SK-N-SH (cell line): ENCODE measurements at regions not wholly inside any gene's neighbourhood (a gene's known extent, or its start where the extent isn't known, plus 50 kb on each side); places are given as distances from the start of the nearest gene placed in this dataset.

Experiments used
- CTCF ChIA-PET: fragments of 300-600, 350-600 bp; formaldehyde crosslinking; extraction: SDS; loops from one replicate; lab custom pipeline; 2021; lab: Yijun Ruan, JAX
- POLR2A ChIA-PET: fragments of 350-600 bp; sonication (Branson Sonifier 250); formaldehyde crosslinking; extraction: SDS; loops from one replicate; lab custom pipeline; 2020; ENCODE audit warnings: antibody characterized with exemption, inconsistent platforms; lab: Yijun Ruan, JAX
- DNase-seq: peaks from one replicate; pipeline ENCODE4 v3.0.0; 2012
- H2AFZ ChIP-seq: fragments of 200-600 bp; sonication (generic); 2 replicates; pipeline ENCODE4 v1.8.1; 2016; ENCODE audit warnings: antibody characterized with exemption, mild to moderate bottlenecking, low read depth
- H3F3A ChIP-seq: fragments of 200-600 bp; sonication (generic); replicated peaks from 2 replicates; pipeline ENCODE3; 2016; ENCODE audit warnings: antibody characterized with exemption, mild to moderate bottlenecking; ENCODE audit not compliant: insufficient read depth
- H3K27ac ChIP-seq, 2 experiments: fragments of 200-500 bp in 1 of 2; fragments of 200-600 bp in 1 of 2; sonication (Bioruptor generic) in 1 of 2; sonication (generic), shearing (Covaris generic) in 1 of 2; 2 replicates each; pipeline versions ENCODE4 v1.5.1 to v1.6.1; 2014 to 2016; ENCODE audit warnings: low read depth in 2 of 2, inconsistent platforms in 1 of 2, low read length in 1 of 2, mild to moderate bottlenecking in 1 of 2, mixed read lengths in 1 of 2
- H3K27me3 ChIP-seq: fragments of 200-600 bp; sonication (generic), shearing (Covaris generic); 2 replicates; pipeline ENCODE4 v1.6.1; 2016; ENCODE audit warnings: mixed run types; ENCODE audit not compliant: insufficient read depth
- H3K36me3 ChIP-seq, 2 experiments: fragments of 200-500 bp in 1 of 2; fragments of 200-600 bp in 1 of 2; sonication (Bioruptor generic) in 1 of 2; sonication (generic) in 1 of 2; replicated peaks in 1 of 2; 2 replicates each; pipeline versions ENCODE3 to v1.5.1; 2014 to 2016; ENCODE audit warnings: low read length in 1 of 2, mild to moderate bottlenecking in 1 of 2; ENCODE audit not compliant: insufficient read depth in 2 of 2, control insufficient read depth in 1 of 2
- H3K4me1 ChIP-seq, 2 experiments: fragments of 200-500 bp in 1 of 2; fragments of 200-600 bp in 1 of 2; sonication (Bioruptor generic) in 1 of 2; sonication (generic), shearing (Covaris generic) in 1 of 2; 2 replicates each; pipeline versions ENCODE4 v1.5.1 to v1.6.1; 2014 to 2016; ENCODE audit warnings: low read depth in 1 of 2, low read length in 1 of 2, mixed run types in 1 of 2; ENCODE audit not compliant: insufficient read depth in 2 of 2, control insufficient read depth in 1 of 2
- H3K4me2 ChIP-seq: fragments of 200-600 bp; sonication (generic), shearing (Covaris generic); 2 replicates; pipeline ENCODE4 v1.6.1; 2017; ENCODE audit warnings: mixed run types
- H3K4me3 ChIP-seq, 2 experiments: fragments of 200-500 bp in 1 of 2; fragments of 200-600 bp in 1 of 2; sonication (Bioruptor generic) in 1 of 2; sonication (generic), shearing (Covaris generic) in 1 of 2; 2 replicates each; pipeline versions ENCODE4 v1.5.1 to v1.8.1; 2014 to 2016; ENCODE audit warnings: low read depth in 2 of 2, inconsistent platforms in 1 of 2, low read length in 1 of 2, mild to moderate bottlenecking in 1 of 2, mixed read lengths in 1 of 2, moderate library complexity in 1 of 2
- H3K79me2 ChIP-seq: fragments of 200-600 bp; sonication (generic); 2 replicates; pipeline ENCODE4 v1.8.1; 2017; ENCODE audit warnings: mild to moderate bottlenecking; ENCODE audit not compliant: insufficient read depth
- H3K9ac ChIP-seq: fragments of 200-600 bp; sonication (generic); 2 replicates; pipeline ENCODE4 v1.6.1; 2017; ENCODE audit warnings: mixed run types
- H3K9me2 ChIP-seq: fragments of 200-600 bp; sonication (generic); 2 replicates; pipeline ENCODE4 v1.6.1; 2017; ENCODE audit warnings: mixed run types
- H3K9me3 ChIP-seq: fragments of 200-600 bp; sonication (generic); 2 replicates; pipeline ENCODE4 v1.6.1; 2017; ENCODE audit warnings: mixed run types, mild to moderate bottlenecking, moderate library complexity
- H4K20me1 ChIP-seq: fragments of 200-600 bp; sonication (generic); 2 replicates; pipeline ENCODE4 v1.6.1; 2017; ENCODE audit warnings: mild to moderate bottlenecking, mixed run types; ENCODE audit not compliant: insufficient read depth
- CHD2 ChIP-seq: fragments of 150-350 bp; IDR thresholded peaks from 2 replicates; pipeline ENCODE4 v1.6.1; 2018; ENCODE audit warnings: low read length; ENCODE audit not compliant: partially characterized antibody
- FOSL2 ChIP-seq: IDR thresholded peaks from 2 replicates; pipeline ENCODE4 v1.4.0; 2012; ENCODE audit warnings: low read depth, mild to moderate bottlenecking, moderate library complexity, borderline replicate concordance
- FOXM1 ChIP-seq: IDR thresholded peaks from 2 replicates; pipeline ENCODE4 v1.4.0; 2012; ENCODE audit warnings: low read depth, mild to moderate bottlenecking
- JUND ChIP-seq: IDR thresholded peaks from 2 replicates; pipeline ENCODE4 v1.4.0; 2012
- NRF1 ChIP-seq: IDR thresholded peaks from 2 replicates; pipeline ENCODE4 v1.6.1; 2012; ENCODE audit warnings: low read depth, mild to moderate bottlenecking, low read length
- RXRA ChIP-seq: IDR thresholded peaks from 2 replicates; pipeline ENCODE4 v1.4.0; 2012; ENCODE audit warnings: low read depth, mild to moderate bottlenecking, borderline replicate concordance
- SMC3 ChIP-seq: IDR thresholded peaks from 2 replicates; pipeline ENCODE4 v1.6.1; 2012; ENCODE audit warnings: low read depth, low read length, improper control_type of control experiment
- TEAD4 ChIP-seq: IDR thresholded peaks from 2 replicates; pipeline ENCODE4 v1.4.0; 2012; ENCODE audit warnings: mild to moderate bottlenecking, borderline replicate concordance; ENCODE audit not compliant: insufficient read depth
- WGBS: methylation state at CpG from one replicate; pipeline ENCODE4 v1.1.6; 2017; ENCODE audit warnings: low lambda C conversion rate; 5-methylcytosine and 5-hydroxymethylcytosine counted together
- TF ChIP-seq, protein P1 (sequence below): IDR thresholded peaks from 2 replicates; pipeline ENCODE4 v1.6.1; 2012; ENCODE audit warnings: mild to moderate bottlenecking, low read depth, low read length, moderate library complexity
- TF ChIP-seq, protein P2 (sequence below): fragments of 150-350 bp; IDR thresholded peaks from 2 replicates; pipeline ENCODE4 v1.6.1; 2016; ENCODE audit warnings: mild to moderate bottlenecking, low read depth, low read length

DNA sequence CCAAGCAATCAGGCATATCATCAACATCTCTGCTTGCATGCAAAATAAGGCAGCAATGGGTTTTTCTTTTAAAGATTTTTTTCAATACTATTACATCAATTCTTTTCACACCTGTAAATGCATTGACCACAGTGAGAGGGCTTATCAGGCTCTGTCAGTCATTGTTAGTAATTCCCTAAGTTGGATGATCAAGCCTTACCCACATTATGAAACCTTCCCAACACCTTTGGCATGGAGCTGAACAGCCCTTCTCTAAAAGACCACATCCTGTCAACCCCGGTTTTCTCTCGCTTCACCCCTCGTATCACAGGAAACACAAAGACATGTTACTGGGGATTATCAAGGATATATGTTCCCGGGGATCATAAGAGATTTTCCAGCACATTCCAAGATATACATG lies 135.2 kb upstream of the SLC24A5 start (continued):
- TF ChIP-seq, protein P1, sequence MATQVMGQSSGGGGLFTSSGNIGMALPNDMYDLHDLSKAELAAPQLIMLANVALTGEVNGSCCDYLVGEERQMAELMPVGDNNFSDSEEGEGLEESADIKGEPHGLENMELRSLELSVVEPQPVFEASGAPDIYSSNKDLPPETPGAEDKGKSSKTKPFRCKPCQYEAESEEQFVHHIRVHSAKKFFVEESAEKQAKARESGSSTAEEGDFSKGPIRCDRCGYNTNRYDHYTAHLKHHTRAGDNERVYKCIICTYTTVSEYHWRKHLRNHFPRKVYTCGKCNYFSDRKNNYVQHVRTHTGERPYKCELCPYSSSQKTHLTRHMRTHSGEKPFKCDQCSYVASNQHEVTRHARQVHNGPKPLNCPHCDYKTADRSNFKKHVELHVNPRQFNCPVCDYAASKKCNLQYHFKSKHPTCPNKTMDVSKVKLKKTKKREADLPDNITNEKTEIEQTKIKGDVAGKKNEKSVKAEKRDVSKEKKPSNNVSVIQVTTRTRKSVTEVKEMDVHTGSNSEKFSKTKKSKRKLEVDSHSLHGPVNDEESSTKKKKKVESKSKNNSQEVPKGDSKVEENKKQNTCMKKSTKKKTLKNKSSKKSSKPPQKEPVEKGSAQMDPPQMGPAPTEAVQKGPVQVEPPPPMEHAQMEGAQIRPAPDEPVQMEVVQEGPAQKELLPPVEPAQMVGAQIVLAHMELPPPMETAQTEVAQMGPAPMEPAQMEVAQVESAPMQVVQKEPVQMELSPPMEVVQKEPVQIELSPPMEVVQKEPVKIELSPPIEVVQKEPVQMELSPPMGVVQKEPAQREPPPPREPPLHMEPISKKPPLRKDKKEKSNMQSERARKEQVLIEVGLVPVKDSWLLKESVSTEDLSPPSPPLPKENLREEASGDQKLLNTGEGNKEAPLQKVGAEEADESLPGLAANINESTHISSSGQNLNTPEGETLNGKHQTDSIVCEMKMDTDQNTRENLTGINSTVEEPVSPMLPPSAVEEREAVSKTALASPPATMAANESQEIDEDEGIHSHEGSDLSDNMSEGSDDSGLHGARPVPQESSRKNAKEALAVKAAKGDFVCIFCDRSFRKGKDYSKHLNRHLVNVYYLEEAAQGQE: no peak
- no peak for TF ChIP-seq TEAD4

DNA sequence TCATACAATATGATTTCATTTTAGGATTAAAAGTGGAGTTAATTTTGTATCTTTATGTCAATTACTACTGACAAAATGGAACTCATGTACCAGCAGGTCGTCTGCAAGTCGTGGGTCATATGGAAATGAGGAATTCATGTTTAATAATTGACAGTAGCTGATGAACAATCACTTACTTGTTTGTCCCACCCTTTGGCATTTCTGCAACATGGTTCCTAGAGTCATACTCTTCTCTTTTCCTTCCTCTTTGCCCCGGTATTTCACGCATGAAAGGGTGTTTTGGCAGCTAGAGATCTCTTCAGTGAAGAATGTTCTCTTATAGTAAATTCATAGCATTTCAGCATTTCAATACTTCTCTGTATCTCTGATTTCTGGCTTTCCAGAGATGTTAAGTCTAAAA lies 133.3 kb upstream of the SLC24A5 start:
- ChIA-PET POLR2A (interaction anchor here (1.3 to 1.4 kb wide), 2 partner anchors 269 to 791 kb away, joined by 5 to 7 read pairs; no protein-coding TSS in a partner anchor), CTCF (interaction anchor here (0.6 to 9.9 kb wide), 76 partner anchors 11 to 810 kb away, joined by 3 to 156 read pairs (median 4); partner anchors contain the start of gene SEMA6D)
- DNase-seq: no peak
- Histone ChIP-seq H3K79me2 (no peaks in the 10 kb centered on the region), H3K9me2 (no peaks in the 10 kb centered on the region), H3K9me3 (no peaks in the 10 kb centered on the region), H3K36me3 (no peaks in the 10 kb centered on the region), H2AFZ (no peak overlapping the region), H3F3A (no peaks in the 10 kb centered on the region), H3K4me2 (no peak overlapping the region), H4K20me1 (no peaks in the 10 kb centered on the region), H3K9ac (no peak overlapping the region), H3K27me3 (no peaks in the 10 kb centered on the region), H3K4me3 (no peak overlapping the region; a peak in 1 of 4 replicates), H3K27ac (no peak overlapping the region), H3K4me1 (no peaks in the 10 kb centered on the region; a peak in 1 of 4 replicates)
- no peak for TF ChIP-seq SMC3
- no peak for TF ChIP-seq CHD2
- TF ChIP-seq FOXM1: no peak
- no peak for TF ChIP-seq JUND
- no peak for TF ChIP-seq RXRA
- TF ChIP-seq, protein P1: no peak
- TF ChIP-seq NRF1: no peak
- TF ChIP-seq, protein P2, sequence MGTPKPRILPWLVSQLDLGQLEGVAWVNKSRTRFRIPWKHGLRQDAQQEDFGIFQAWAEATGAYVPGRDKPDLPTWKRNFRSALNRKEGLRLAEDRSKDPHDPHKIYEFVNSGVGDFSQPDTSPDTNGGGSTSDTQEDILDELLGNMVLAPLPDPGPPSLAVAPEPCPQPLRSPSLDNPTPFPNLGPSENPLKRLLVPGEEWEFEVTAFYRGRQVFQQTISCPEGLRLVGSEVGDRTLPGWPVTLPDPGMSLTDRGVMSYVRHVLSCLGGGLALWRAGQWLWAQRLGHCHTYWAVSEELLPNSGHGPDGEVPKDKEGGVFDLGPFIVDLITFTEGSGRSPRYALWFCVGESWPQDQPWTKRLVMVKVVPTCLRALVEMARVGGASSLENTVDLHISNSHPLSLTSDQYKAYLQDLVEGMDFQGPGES: no peak
- TF ChIP-seq FOSL2: no peak
- 36% methylated on average over 4 of the region's 4 CpGs for WGBS
